CD4-positive, alpha-beta T cell treated with Interferon gamma for 1 hour (primary cell): ENCODE measurements at regions not wholly inside any gene's neighbourhood (a gene's known extent, or its start where the extent isn't known, plus 50 kb on each side); places are given as distances from the start of the nearest gene placed in this dataset.

Experiments
- DNase-seq: peaks from one replicate; pipeline ENCODE4 v3.0.0-alpha.2; 2020

- DNase-seq, result no peak
These were observed 243.2 kb upstream of the F9 start for GRCh38 chrX:139287155-139287924.

- DNase-seq, result no peak
These were observed 244.2 kb upstream of the F9 start for GRCh38 chrX:139286342-139286741.

- no peak for DNase-seq
These were observed 262.7 kb upstream of the F9 start for GRCh38 chrX:139267851-139268250.

GRCh38 chrX:139246295-139246694 is 284.2 kb upstream of the F9 start:
- no peak for DNase-seq

GRCh38 chrX:139237141-139237540 is 293.4 kb upstream of the F9 start:
- no peak for DNase-seq

- DNase-seq, result no peak
These were observed 295.6 kb upstream of the F9 start for GRCh38 chrX:139234898-139235297.

- DNase-seq, result no peak
These were observed 305.4 kb upstream of the F9 start for GRCh38 chrX:139224953-139225665.

- no peak for DNase-seq
These were observed 307.9 kb upstream of the F9 start for GRCh38 chrX:139222511-139223200.

GRCh38 chrX:139213241-139213709 is 317.3 kb upstream of the F9 start:
- DNase-seq, result no peak

GRCh38 chrX:139211568-139212182 is 318.9 kb upstream of the F9 start:
- DNase-seq, result no peak

GRCh38 chrX:139209342-139209741 is 321.2 kb upstream of the F9 start:
- no peak for DNase-seq

GRCh38 chrX:139207655-139208054 is 322.9 kb upstream of the F9 start:
- no peak for DNase-seq

- DNase-seq, result no peak
These were observed 323.6 kb upstream of the F9 start for GRCh38 chrX:139206914-139207313.

GRCh38 chrX:139204898-139205667 is 325.5 kb upstream of the F9 start:
- no peak for DNase-seq

- DNase-seq, result no peak
These were observed 326.0 kb upstream of the F9 start for GRCh38 chrX:139204571-139204897.

GRCh38 chrX:139203651-139204570 is 326.6 kb upstream of the F9 start:
- DNase-seq, result no peak

- no peak for DNase-seq
These were observed 327.7 kb upstream of the F9 start for GRCh38 chrX:139202742-139203420.

- no peak for DNase-seq
These were observed 328.6 kb upstream of the F9 start for GRCh38 chrX:139201924-139202323.

- DNase-seq, result no peak
These were observed 329.7 kb upstream of the F9 start for GRCh38 chrX:139200793-139201192.

GRCh38 chrX:139200346-139200745 is 330.2 kb upstream of the F9 start:
- no peak for DNase-seq

- no peak for DNase-seq
These were observed 330.6 kb upstream of the F9 start for GRCh38 chrX:139199933-139200332.
